HG03342 (cell line): ENCODE measurements at regions not wholly inside any gene's neighbourhood (a gene's known extent, or its start where the extent isn't known, plus 50 kb on each side); places are given as distances from the start of the nearest gene placed in this dataset.
"Not testable (repeated sequence)": the region's sequence is repeated elsewhere in the genome, so short reads cannot be mapped to it uniquely, and the experiment has no call there.

Source experiments
- ATAC-seq: cut with Tn5 transposase; IDR thresholded peaks from one replicate; pipeline ENCODE4 v1.9.1; 2021; ENCODE audit warnings: mild to moderate bottlenecking, moderate library complexity; ENCODE audit not compliant: unreplicated experiment

DNA sequence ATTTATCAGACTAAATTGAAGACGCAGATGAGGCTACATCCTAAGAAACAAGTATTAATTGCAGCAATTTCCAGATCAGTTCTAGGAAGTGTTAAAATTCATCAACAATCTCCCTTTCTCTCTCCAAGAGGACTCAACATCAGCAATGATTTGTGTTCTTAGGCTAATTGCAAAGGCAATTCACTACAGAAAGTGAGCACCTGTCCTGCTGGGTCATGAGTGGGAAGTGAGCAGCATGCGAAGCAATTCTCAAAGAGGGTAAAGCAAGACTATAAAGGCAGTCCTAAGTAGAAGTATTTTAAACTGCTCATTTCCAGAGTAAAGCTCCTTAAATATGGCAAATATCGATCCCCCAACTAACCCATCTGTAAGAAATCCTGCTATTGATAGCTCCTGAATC is 1191.0 kb upstream of the ALCAM start:
- no peak for ATAC-seq

DNA sequence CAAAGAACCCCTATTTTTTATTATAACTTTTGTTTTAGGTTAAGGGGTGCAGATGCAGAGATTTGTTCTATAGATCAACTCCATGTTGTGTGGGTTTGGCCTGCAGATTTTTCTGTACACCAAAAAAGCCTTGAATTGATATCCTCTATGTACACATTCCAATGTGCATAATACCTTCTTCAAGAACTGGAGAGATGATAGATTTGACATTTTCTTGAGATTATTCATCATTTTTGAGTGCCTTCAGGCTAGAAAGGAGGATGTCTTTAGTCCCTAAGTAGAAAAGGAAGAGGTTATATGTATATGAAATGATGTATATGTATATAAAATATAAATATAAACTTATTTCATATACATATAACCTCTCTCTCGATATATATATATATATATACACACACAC is 1190.0 kb upstream of the ALCAM start:
- ATAC-seq: no peak

DNA sequence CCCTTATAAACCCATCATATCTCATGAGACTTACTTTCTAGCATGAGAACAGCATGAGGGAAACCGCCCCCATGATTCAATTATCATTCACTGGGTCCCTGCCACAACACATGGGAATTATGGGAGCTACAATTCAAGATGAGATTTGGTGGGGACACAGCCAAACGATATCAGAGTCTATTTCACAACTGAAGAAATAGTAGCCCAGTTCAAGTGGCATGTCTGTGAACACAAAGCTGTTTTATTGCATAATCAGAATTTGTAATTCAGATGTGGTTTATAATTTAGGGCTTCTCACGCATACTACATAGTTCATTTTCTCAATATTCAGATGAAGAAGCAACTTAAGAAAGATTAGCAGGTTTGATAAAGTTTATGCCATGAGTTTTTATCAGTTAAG is 1188.0 kb upstream of the ALCAM start:
- ATAC-seq: no peak

DNA sequence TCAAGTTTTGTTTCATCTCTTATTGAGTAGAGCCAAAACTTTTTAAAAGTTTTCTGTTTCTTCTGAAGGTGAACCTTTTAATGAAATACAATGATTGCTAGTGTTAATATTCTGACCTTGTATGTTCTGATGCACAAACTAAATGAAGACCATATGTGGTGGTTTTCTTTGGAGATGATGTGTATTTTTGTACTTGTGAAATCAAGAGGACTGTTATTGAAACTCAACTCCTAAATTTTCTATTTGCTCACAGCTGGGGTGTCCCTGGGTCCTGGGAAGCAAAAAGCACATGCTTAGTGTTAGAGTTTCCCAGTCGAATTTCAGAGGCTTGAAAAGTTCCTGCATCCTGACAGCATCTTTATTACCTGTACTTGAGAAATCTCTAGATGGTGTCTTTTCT is 1185.8 kb upstream of the ALCAM start:
- no peak for ATAC-seq

DNA sequence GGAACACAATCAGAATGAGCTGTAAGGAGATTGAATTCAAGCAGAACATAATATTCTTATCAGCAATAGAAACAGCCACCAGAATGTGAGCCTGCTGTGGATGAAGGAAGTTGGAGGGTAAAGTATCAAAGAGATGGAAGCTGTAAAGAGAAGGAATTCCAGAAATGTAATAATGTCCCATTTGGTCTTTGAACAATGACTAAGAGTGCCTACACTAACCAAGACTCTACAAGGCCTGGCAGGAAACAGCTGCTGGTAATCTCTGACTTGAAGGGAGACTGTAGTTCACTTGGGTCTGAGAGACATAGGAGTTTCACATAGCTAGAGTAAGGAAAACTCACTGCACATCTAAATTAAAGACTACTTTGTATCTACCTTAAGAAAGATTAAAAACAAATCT is 1176.0 kb upstream of the ALCAM start:
- no peak for ATAC-seq

DNA sequence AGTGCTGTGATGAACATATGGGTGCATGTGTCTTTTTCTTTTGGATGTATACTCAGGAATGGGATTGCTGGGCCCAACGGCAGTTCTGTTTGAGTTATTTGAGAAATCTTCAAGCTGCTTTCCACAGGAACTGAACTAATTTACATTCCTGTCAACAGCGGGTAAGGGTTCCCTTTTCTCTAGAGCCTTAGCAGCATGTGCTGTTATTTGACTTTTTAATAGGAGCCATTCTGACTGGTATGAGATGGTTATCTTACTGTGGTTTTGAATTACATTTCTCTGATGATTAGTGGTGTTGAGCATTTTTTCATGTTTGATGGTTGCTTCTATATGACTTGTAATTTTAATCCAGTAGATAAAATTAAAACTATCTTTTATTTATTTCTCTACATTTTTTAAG is 1168.6 kb upstream of the ALCAM start:
- ATAC-seq: no peak

DNA sequence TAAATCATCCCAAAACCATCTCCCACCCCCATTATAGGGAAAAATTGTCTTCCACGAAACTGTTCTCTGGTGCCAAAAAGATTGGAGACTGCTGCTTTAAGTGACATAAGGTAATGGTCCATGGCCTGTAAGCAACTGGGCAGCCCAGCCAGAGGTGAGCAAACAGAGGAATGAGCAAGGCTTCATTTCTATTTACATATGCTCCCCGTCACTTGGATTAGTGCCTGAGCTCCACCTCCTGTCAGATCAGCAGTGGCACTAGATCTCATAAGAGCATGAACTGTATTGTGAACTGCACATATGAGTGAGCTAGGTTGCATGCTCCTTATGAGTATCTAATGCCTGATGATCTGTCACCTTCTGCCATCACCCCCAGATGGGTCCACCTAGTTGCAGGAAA is 1159.8 kb upstream of the ALCAM start:
- ATAC-seq: no peak

DNA sequence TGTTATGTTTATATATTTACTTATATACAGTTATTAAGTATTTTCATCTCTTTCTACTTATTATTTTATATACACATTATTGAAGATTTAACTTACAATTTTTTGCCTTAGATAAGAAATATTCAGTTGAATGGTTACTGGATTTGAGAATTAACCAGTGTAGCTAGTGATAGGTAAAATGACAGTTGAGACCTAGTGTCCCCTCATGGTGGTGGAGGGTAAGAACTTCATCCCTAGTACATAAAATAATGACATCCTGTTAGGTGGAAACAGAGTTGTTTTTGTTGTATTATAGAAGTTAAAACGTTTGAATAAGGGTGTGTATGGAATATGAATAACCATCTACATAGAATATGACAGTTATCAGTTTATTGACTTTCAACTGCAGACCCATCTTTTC is 1152.4 kb upstream of the ALCAM start:
- ATAC-seq: no peak

DNA sequence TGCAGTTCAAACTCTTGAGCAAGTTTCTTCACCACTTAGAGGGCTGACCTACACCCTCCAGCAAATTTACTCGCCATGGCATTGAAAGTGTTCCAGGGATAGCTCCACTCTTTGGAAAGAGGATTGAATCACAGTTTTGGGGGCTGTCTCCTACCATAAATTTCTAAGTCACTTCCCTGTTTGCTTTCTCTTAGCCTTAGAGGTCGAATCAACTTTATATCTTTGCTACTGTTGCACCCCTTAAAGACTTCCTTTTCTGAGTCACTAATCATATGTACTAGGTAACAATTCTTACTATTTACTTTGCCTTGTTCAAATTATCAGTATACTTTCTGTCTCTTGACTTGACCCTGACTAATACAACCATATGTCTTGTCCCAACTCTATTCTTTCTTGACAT is 1151.8 kb upstream of the ALCAM start:
- ATAC-seq: no peak

DNA sequence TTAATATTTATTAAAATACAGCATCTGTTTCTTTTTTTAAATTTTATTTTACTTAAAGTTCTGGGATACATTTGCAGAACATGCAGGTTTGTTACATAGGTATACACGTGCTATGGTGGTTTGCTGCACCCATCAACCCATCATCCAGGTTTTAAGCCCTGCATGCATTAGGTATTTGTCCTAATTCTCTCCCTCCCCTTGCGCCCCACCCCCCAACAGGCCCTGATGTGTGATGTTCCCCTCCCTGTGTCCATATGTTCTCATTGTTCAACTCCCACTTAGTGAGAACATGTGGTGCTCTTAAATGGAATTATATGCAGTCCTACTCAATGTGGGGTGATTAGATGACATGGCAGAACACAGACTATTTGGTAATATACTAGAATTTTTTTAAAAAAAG is 1147.7 kb upstream of the ALCAM start:
- not testable (repeated sequence) for ATAC-seq

DNA sequence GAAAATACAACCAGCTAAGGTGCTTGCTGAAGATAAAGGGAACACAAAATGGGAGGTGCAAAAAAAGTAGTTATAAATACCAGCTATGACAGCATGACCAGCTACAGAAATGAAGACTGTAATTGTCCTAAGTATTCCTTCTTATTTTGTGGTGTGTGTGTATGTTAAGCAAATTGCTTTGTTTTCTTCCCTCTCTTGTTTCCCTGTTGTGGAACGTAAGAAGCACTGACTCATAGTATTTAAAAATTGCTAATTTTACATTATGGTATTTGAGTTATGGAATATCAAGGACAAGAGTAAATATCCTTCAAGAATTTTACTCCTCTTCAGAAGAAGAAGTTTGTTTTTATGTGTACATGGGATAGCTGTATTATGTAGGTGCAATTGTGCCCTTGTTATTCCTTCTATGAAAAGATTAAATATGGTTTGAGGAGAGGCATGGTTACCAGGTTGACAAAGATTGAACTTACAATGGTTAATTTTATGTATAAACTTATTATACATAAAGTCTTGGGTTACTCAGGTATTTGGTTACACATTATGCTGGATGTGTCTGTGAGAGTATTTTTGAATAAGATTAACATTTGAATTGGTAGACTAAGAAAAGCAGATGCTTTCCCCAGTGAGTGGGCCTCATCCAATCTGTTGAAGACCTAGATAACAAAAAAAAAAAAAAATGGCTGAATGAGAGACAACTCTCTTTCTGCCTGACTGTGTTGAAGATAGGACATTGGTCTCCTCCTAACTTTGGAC is 1132.1 kb upstream of the ALCAM start:
- ATAC-seq: no peak

DNA sequence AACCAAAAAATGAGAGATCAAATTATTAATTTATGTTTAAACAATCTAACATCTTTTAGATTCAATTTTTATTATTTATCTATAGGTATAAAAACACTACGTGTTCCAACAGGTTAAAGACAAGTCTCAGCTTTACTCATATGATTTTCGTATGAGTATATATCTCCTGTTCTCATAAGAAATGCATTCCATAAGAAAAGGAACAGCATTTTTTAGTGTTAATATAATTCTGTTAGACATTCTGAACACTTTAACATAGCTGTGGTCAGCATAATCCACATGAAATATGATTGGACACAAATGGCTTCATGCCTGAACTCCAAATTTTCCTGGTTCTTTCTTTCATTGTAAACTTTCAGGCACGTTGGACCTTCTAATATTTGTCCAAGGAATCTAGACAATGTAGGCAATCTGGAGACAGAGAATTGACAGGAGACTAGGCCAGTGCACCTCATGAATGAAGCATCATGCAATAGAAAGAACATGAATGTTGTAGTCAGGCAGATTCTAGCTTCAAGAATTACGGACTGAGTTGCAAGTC is 1122.0 kb upstream of the ALCAM start:
- ATAC-seq: no peak

DNA sequence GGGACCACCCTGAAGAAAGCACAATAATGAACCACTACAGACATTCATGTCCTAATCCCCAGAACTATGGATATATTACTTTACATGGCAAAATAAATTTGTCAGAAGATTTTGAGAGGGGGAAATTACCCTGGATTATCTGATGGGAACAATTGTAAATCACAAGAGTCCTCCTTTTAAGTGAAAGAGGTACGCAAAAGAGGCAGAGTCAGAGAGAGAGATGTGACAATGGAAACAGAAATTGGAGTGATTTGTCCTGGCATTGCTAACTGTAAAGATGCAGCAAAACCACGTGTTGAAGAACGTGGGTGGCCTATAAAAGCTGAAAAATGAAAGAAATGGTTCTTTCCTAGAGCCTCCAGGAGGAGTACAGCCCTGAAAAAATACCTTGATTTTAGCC is 1121.4 kb upstream of the ALCAM start:
- no peak for ATAC-seq

DNA sequence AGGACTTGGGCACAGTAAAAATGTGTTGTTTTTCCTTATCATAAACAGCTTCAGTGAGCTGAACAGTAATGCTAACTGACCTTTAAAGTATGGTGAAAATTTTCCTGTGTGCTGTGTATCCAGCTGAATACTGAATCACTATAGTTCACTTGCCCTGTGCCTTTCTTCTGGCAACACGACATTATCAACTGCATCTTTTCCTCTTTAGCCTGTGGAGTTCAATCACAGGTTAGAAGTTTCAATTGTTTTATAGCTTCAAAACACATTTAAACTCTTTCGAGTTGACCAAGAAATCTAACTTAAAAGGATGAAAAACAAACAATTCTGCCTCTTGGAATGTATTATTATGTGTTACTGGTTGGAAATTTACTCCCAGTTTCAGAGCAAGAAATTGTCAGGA is 1120.7 kb upstream of the ALCAM start:
- no peak for ATAC-seq

DNA sequence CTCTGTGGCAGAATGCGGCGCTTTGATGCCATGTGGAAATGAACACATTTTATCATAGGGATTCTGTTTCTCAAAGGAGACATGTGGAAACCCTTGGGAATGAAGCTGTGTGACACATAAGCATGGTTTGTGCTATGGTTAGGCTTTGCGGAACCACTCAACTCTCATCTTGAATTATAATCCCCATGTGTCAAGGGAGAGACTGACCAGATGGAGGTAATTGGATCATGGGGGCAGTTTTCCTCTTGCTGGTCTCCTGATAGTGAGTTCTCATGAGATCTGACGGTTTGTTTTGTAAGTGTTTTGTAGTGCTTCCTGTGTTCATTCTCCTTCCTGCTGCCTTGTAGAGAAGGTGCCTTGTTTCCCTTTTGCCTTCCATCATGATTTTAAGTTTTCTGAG is 1109.2 kb upstream of the ALCAM start:
- ATAC-seq: no peak

DNA sequence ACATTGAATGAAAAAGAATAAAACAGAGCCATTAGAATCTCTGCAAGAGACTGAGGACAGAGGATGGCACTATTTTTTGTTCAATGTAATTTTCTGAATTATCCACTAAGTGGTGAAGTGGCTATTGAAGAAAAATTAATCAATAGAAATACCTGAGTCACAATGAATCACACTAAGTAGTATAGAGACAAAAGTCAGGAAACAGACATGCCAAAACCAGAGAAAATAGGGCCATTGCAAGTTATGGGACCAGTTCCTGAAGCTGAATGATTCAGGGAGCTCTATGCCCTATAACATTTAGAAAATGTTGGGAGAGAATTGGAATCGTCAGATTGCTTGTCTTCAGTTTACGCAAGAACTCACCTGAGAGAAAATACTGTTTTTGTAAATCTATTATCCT is 1103.2 kb upstream of the ALCAM start:
- no peak for ATAC-seq

DNA sequence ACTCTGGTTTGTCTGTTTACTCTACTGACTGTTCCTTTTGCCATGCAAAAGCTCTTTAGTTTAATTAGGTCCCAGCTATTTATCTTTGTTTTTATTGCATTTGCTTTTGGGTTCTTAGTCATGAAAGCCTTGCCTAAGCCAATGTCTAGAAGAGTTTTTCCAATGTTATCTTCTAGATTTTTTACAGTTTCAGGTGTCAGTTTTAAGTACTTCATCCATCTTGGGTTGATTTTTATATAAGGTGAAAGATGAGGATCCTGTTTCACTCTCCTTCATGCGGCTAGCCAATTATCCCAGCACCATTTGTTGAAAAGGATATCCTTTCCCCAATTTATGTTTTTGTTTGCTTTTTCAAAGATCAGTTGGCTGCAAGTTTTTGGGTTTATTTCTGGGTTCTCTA is 1100.5 kb upstream of the ALCAM start:
- not testable (repeated sequence) for ATAC-seq

DNA sequence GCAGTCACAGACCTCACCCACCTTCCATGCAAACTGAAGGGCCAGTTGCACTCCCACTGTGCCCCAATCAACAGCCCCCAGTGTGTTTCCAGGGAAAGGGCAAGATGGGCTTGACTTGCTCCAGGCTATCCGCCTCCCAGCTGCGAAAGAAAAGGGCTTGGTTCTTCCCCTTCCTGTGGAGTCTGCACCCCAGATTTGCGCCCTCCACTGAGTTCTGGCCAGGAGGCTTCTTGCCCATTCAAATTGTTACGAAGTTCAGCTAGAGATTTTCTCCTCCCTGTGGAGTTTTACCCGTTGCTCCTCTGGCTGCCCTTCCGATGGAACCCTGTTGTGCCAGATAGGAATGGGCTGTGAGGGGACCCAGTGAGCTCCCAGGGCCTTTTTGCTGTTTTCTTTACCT is 1096.9 kb upstream of the ALCAM start:
- ATAC-seq: no peak

DNA sequence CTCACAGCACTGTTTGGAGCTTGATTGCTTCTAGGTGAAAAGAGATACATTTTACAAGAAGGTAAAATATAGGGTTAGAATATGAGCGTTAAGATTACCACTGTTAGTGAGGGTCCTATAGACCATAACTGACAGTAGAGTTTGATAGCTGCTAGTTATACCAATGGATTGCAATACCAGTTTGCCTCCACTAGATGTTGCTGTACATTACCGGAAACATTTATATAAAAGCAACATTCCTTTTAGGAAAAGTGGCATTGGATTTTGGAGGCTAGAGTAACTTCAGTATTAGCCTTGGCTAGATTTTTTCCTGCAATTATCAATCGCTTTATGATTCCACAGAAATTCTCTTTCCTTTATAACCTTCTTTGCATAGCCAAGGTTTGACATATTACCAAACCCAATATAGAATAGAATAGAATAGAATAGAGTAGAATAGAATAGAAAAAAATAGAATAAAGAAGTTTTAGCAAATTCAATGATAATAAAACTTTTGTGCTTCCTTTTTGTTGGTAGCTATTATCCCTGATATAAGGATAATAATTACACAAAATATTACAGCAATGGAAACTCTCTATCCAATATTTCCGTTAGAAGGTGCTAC is 1093.6 kb upstream of the ALCAM start:
- ATAC-seq: peak; percentile 76

DNA sequence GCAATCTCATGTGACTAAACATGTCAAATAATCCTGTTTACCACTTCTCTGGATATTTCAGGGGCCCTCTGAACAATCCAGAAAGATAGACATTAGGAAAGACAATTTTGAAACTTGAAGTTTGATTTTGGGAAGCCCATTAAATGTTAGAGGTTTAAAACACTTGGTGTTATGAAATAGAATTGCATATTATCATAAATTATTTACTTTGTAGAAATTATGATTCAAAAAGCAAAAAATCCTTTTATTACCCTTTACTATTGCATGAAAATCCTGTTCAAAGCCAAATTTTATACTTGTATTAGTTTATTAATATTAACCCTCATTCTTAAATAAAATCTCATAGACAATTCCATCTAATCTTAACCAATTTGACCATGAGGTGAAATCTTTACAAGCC is 1091.5 kb upstream of the ALCAM start:
- no peak for ATAC-seq

DNA sequence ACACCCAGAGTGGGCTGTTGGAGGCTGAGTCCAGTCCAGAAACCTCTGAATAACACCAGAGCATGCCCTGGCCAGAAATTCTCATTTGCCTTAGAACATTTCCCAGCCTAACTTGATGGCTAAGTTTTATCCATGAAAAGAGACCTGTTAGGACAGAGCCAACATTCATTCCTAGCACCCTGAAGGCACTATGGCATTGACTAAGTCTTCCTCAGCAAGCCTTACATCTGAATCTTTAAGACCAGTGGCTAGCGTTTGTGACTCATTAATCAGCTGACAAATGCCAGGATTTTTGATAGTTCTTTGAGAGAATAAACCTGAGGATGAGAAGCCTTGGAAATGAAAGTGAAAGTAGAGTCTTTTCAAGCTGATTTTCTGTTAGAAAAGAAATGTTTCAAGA is 1087.1 kb upstream of the ALCAM start:
- ATAC-seq: no peak

DNA sequence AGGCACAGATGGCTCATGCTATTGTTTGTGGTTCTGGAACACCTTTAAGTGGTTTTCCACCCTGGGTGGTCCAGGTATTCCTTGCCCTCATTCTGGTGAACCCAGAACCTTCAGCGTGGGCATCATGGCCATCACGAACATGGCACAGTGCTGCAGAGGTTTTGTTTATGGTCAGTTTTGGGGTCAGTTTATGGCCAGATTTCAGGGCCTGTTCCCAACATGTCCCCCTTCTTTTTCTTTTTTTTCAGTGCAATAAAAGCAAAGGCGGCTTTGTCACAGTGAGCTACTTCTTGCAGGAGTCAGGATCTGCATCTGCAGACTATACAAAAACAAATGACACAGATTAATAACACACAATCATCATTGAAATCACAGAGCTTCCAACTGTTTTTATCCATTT is 1085.0 kb upstream of the ALCAM start:
- ATAC-seq: no peak

DNA sequence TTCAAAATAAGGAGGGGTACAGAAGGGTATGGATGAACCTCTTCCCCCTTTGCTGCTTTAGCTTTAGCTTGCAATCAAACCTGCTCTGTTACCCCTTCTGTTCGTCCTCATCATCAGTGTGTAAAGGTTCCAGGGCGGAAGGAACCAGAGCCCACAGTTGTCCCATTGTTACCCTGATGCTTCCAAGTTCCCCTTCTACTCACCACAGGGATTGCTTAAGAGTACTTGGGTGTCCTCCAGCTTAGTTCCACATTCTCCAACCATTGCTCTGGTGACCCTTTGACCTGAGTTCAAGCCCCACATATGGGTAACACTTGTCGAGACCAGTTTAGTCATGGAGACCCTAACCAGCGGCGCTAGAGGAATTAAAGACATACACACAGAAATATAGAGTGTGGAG is 1080.1 kb upstream of the ALCAM start:
- no peak for ATAC-seq
